Esophagus squamous epithelium (tissue), 5 donors: ENCODE measurements at regions not wholly inside any gene's neighbourhood (a gene's known extent, or its start where the extent isn't known, plus 50 kb on each side); places are given as distances from the start of the nearest gene placed in this dataset.

Source experiments
- DNase-seq: peaks from one replicate; lab custom pipeline; 2025; lab: John Stamatoyannopoulos, UW
- H3K27ac ChIP-seq, 4 donors: fragments of 200-600 bp; sonication (generic); one replicate each; pipeline ENCODE4 v1.5.1; 2016 to 2019; ENCODE audit warnings: mild to moderate bottlenecking in 1 of 4
- H3K27me3 ChIP-seq, 4 donors: fragments of 200-600 bp; sonication (generic); 1 replicate in 3 of 4; 2 replicates in 1 of 4; pipeline versions ENCODE4 v1.5.1 to v1.6.0; 2017 to 2021; ENCODE audit warnings: antibody characterized with exemption in 1 of 4
- H3K36me3 ChIP-seq, 3 donors: fragments of 200-600 bp; sonication (generic); one replicate each; pipeline ENCODE4 v1.5.1; 2016 to 2019
- H3K4me1 ChIP-seq, 3 donors: fragments of 200-600 bp; sonication (generic); one replicate each; pipeline ENCODE4 v1.5.1; 2017 to 2019
- H3K4me3 ChIP-seq, 4 donors: fragments of 200-600 bp; sonication (generic); 1 replicate in 3 of 4; 2 replicates in 1 of 4; pipeline ENCODE4 v1.5.1; 2016 to 2019; ENCODE audit warnings: mild to moderate bottlenecking in 2 of 4, moderate library complexity in 1 of 4
- H3K9me3 ChIP-seq, 3 donors: fragments of 200-600 bp; sonication (generic); one replicate each; pipeline ENCODE4 v1.5.1; 2016 to 2019
- CTCF ChIP-seq, 6 experiments: fragments of 450-650 bp in 4 of 6; fragments of 200-600 bp in 2 of 6; sonication (generic) in 2 of 6; IDR thresholded peaks; one replicate each; pipeline ENCODE4 v1.5.1; 2016 to 2019; ENCODE audit warnings: antibody characterized with exemption in 6 of 6, mild to moderate bottlenecking in 4 of 6, moderate library complexity in 4 of 6
- POLR2A ChIP-seq, 4 donors: fragments of 450-650 bp; IDR thresholded peaks; one replicate each; pipeline ENCODE4 v1.6.1; 2017; ENCODE audit warnings: antibody characterized with exemption in 4 of 4, mild to moderate bottlenecking in 4 of 4, moderate library complexity in 3 of 4
- WGBS, 2 donors: methylation state at CpG; one replicate each; pipeline ENCODE4 v1.1.5; 2018; 5-methylcytosine and 5-hydroxymethylcytosine counted together
- intact Hi-C: fragments of 100-400 bp; cut with DNase I; formaldehyde crosslinking; loops from one replicate; pipeline ENCODE4 v1.15.0; 2022
- donor health status: DM: yes; HTN: yes; CAD: no.

- DNase-seq = no peak
- no peaks in the 10 kb centered on the region for H3K9me3 ChIP-seq
- no peak overlapping the region for H3K27ac ChIP-seq
- TF ChIP-seq CTCF (IDR thresholded peaks at IDR 0.05) = no peak
- no peak for TF ChIP-seq POLR2A (IDR thresholded peaks at IDR 0.05)
- H3K36me3 ChIP-seq = no peaks in the 10 kb centered on the region
- no peaks in the 10 kb centered on the region for H3K27me3 ChIP-seq
- H3K4me1 ChIP-seq = no peaks in the 10 kb centered on the region
- intact Hi-C loops = no loop called here
- 20 to 29% methylated on average over 1 of the region's 1 CpG for WGBS, 2 donors
- no peak overlapping the region for H3K4me3 ChIP-seq
Measured at GRCh38 chr5:28132151-28132550, 1093.8 kb upstream of the CDH9 start.

GRCh38 chr5:28117691-28118090, 1079.3 kb upstream of the CDH9 start:
- Histone ChIP-seq H3K4me3 (no peak overlapping the region), H3K4me1 (no peaks in the 10 kb centered on the region), H3K27ac (no peak overlapping the region), H3K36me3 (no peaks in the 10 kb centered on the region), H3K27me3 (no peaks in the 10 kb centered on the region), H3K9me3 (no peaks in the 10 kb centered on the region)
- intact Hi-C loops = no loop called here
- DNase-seq = no peak
- TF ChIP-seq CTCF (IDR thresholded peaks at IDR 0.05) = no peak
- TF ChIP-seq POLR2A (IDR thresholded peaks at IDR 0.05) = no peak

GRCh38 chr5:28117273-28117672, 1078.9 kb upstream of the CDH9 start:
- intact Hi-C loops = no loop called here
- 50 to 66% methylated on average over 2 of the region's 2 CpGs for WGBS, 2 donors
- DNase-seq = no peak
- no peak for TF ChIP-seq POLR2A (IDR thresholded peaks at IDR 0.05)
- no peak for TF ChIP-seq CTCF (IDR thresholded peaks at IDR 0.05)
- no peaks in the 10 kb centered on the region for H3K36me3 ChIP-seq
- H3K27ac ChIP-seq = no peak overlapping the region
- H3K4me3 ChIP-seq = no peak overlapping the region
- H3K27me3 ChIP-seq = no peaks in the 10 kb centered on the region
- H3K9me3 ChIP-seq = no peaks in the 10 kb centered on the region
- H3K4me1 ChIP-seq = no peaks in the 10 kb centered on the region

GRCh38 chr5:28110781-28111180, 1072.4 kb upstream of the CDH9 start:
- H3K4me3 ChIP-seq = no peak overlapping the region
- TF ChIP-seq CTCF (IDR thresholded peaks at IDR 0.05) (no peak), POLR2A (IDR thresholded peaks at IDR 0.05) (no peak)
- H3K27me3 ChIP-seq = no peaks in the 10 kb centered on the region
- no peaks in the 10 kb centered on the region for H3K9me3 ChIP-seq
- intact Hi-C loops = no loop called here
- WGBS, 2 donors = 20 to 43% methylated on average over 6 of the region's 6 CpGs
- no peak for DNase-seq
- no peaks in the 10 kb centered on the region for H3K36me3 ChIP-seq
- H3K27ac ChIP-seq = no peak overlapping the region
- H3K4me1 ChIP-seq = no peaks in the 10 kb centered on the region

GRCh38 chr5:28104080-28104479, 1065.7 kb upstream of the CDH9 start:
- no peak for DNase-seq
- H3K9me3 ChIP-seq = no peaks in the 10 kb centered on the region
- TF ChIP-seq POLR2A (IDR thresholded peaks at IDR 0.05) (no peak), CTCF (IDR thresholded peaks at IDR 0.05) (no peak)
- no peaks in the 10 kb centered on the region for H3K27me3 ChIP-seq
- no peak overlapping the region for H3K27ac ChIP-seq
- no peak overlapping the region for H3K4me3 ChIP-seq
- no peaks in the 10 kb centered on the region for H3K36me3 ChIP-seq
- intact Hi-C loops = no loop called here
- H3K4me1 ChIP-seq = no peaks in the 10 kb centered on the region
